ENCODE measurements at regions not wholly inside any gene's neighbourhood (a gene's known extent, or its start where the extent isn't known, plus 50 kb on each side); places are given as distances from the start of the nearest gene placed in this dataset.

- TF ChIP-seq CTCF (IDR thresholded peaks at IDR 0.05; ENCODE audit: borderline replicate concordance, insufficient read depth, low read depth, low read length), result no peak
- no peak overlapping the region for H3K4me3 ChIP-seq (ENCODE audit: low read depth, low read length)
Observed at GRCh38 chr15:96838081-96838480, 507.6 kb downstream of the NR2F2 start.

GRCh38 chr15:96849271-96849900, 518.9 kb downstream of the NR2F2 start:
- no peak for TF ChIP-seq CTCF (IDR thresholded peaks at IDR 0.05; ENCODE audit: borderline replicate concordance, insufficient read depth, low read depth, low read length)
- H3K4me3 ChIP-seq (ENCODE audit: low read depth, low read length), result no peak overlapping the region

- no peak overlapping the region for H3K4me3 ChIP-seq (ENCODE audit: low read depth, low read length)
- TF ChIP-seq CTCF (IDR thresholded peaks at IDR 0.05; ENCODE audit: borderline replicate concordance, insufficient read depth, low read depth, low read length), result no peak
Observed at GRCh38 chr15:96851613-96852012, 521.1 kb downstream of the NR2F2 start.

GRCh38 chr15:96858694-96859093, 528.2 kb downstream of the NR2F2 start:
- H3K4me3 ChIP-seq (ENCODE audit: low read depth, low read length), result no peak overlapping the region
- no peak for TF ChIP-seq CTCF (IDR thresholded peaks at IDR 0.05; ENCODE audit: borderline replicate concordance, insufficient read depth, low read depth, low read length)

- no peak for TF ChIP-seq CTCF (IDR thresholded peaks at IDR 0.05; ENCODE audit: borderline replicate concordance, insufficient read depth, low read depth, low read length)
Observed at GRCh38 chr15:96860741-96861140, 530.2 kb downstream of the NR2F2 start.

GRCh38 chr15:96867992-96868391, 537.5 kb downstream of the NR2F2 start:
- TF ChIP-seq CTCF (IDR thresholded peaks at IDR 0.05; ENCODE audit: borderline replicate concordance, insufficient read depth, low read depth, low read length), result no peak
- H3K4me3 ChIP-seq (ENCODE audit: low read depth, low read length), result no peak overlapping the region

More at GRCh38 chr15:96860741-96861140, 530.2 kb downstream of the NR2F2 start:
- H3K4me3 ChIP-seq (ENCODE audit: low read depth, low read length), result no peak overlapping the region

- no peak for TF ChIP-seq CTCF (IDR thresholded peaks at IDR 0.05; ENCODE audit: borderline replicate concordance, insufficient read depth, low read depth, low read length)
- H3K4me3 ChIP-seq (ENCODE audit: low read depth, low read length), result no peak overlapping the region
Observed at GRCh38 chr15:96869122-96869521, 538.6 kb downstream of the NR2F2 start.
